Lower leg skin (tissue), 4 donors: ENCODE measurements at regions not wholly inside any gene's neighbourhood (a gene's known extent, or its start where the extent isn't known, plus 50 kb on each side); places are given as distances from the start of the nearest gene placed in this dataset.

Experiments used
- DNase-seq, 2 donors: peaks; one replicate each; pipeline ENCODE4 v3.0.0-alpha.2; 2019; ENCODE audit warnings: low spot score in 2 of 2
- H3K4me3 ChIP-seq: fragments of 200-600 bp; sonication (generic); 2 replicates; pipeline ENCODE4 v1.5.1; 2017; ENCODE audit warnings: mild to moderate bottlenecking, low read depth; ENCODE audit not compliant: poor library complexity, severe bottlenecking
- CTCF ChIP-seq, 3 donors: fragments of 450-650 bp; IDR thresholded peaks; one replicate each; pipeline ENCODE4 v1.5.1; 2016; ENCODE audit warnings: antibody characterized with exemption in 3 of 3, mild to moderate bottlenecking in 3 of 3, moderate library complexity in 2 of 3
- POLR2A ChIP-seq, 2 donors: fragments of 450-650 bp; IDR thresholded peaks; one replicate each; pipeline ENCODE4 v1.6.1; 2016 to 2017; ENCODE audit warnings: antibody characterized with exemption in 2 of 2, mild to moderate bottlenecking in 1 of 2, moderate library complexity in 1 of 2
- WGBS, 2 donors: methylation state at CpG; one replicate each; pipeline ENCODE4 v1.1.5; 2018; 5-methylcytosine and 5-hydroxymethylcytosine counted together
- intact Hi-C: fragments of 100-400 bp; cut with DNase I; formaldehyde crosslinking; loops from one replicate; pipeline ENCODE4 v1.15.0; 2023; ENCODE audit warnings: low total_unique reads

- H3K4me3 ChIP-seq, result no peak overlapping the region
- no peak for TF ChIP-seq POLR2A (IDR thresholded peaks at IDR 0.05)
- no peak for TF ChIP-seq CTCF (IDR thresholded peaks at IDR 0.05)
- no peak for DNase-seq
Observed at GRCh38 chr20:22745194-22745500, 160.8 kb upstream of the FOXA2 start.

GRCh38 chr20:22746957-22747356 lies 162.6 kb upstream of the FOXA2 start:
- TF ChIP-seq CTCF (IDR thresholded peaks at IDR 0.05), result no peak
- no peak for TF ChIP-seq POLR2A (IDR thresholded peaks at IDR 0.05)
- intact Hi-C loops, result no loop called here
- 82 to 83% methylated on average over 5 of the region's 5 CpGs for WGBS, 2 donors
- no peak overlapping the region for H3K4me3 ChIP-seq
- no peak for DNase-seq

More at GRCh38 chr20:22745194-22745500, 160.8 kb upstream of the FOXA2 start:
- 19 to 32% methylated on average over 1 of the region's 1 CpG for WGBS, 2 donors
- intact Hi-C loops, result no loop called here

GRCh38 chr20:22752324-22752723 lies 168.0 kb upstream of the FOXA2 start:
- no peak for TF ChIP-seq CTCF (IDR thresholded peaks at IDR 0.05)
- no peak for TF ChIP-seq POLR2A (IDR thresholded peaks at IDR 0.05)
- 88 to 92% methylated on average over 1 of the region's 1 CpG for WGBS, 2 donors
- intact Hi-C loops, result no loop called here
- H3K4me3 ChIP-seq, result no peak overlapping the region
- no peak for DNase-seq

GRCh38 chr20:22757424-22758183 lies 173.2 kb upstream of the FOXA2 start:
- WGBS, 2 donors, result 74 to 84% methylated on average over 10 of the region's 10 CpGs
- no peak overlapping the region for H3K4me3 ChIP-seq
- no peak for DNase-seq
- intact Hi-C loops, result no loop called here
- TF ChIP-seq CTCF (IDR thresholded peaks at IDR 0.05), result no peak
- TF ChIP-seq POLR2A (IDR thresholded peaks at IDR 0.05), result no peak

GRCh38 chr20:22758815-22759214 lies 174.4 kb upstream of the FOXA2 start:
- TF ChIP-seq POLR2A (IDR thresholded peaks at IDR 0.05) (no peak), CTCF (IDR thresholded peaks at IDR 0.05) (no peak)
- WGBS, 2 donors, result 63 to 69% methylated on average over 3 of the region's 3 CpGs
- intact Hi-C loops, result no loop called here
- DNase-seq, result no peak
- no peak overlapping the region for H3K4me3 ChIP-seq
